Stimulated activated CD4-positive, alpha-beta T cell treated with anti-CD3 and anti-CD28 coated beads, Interleukin-15, amount 100 ng/mL, for 48 hours (primary cell): ENCODE measurements at regions not wholly inside any gene's neighbourhood (a gene's known extent, or its start where the extent isn't known, plus 50 kb on each side); places are given as distances from the start of the nearest gene placed in this dataset.
"Not testable (repeated sequence)": the region's sequence is repeated elsewhere in the genome, so short reads cannot be mapped to it uniquely, and the experiment has no call there.

Experiments used
- DNase-seq, 2 donors: peaks; one replicate each; pipeline ENCODE4 v3.0.0-alpha.2; 2020; ENCODE audit warnings: low read depth in 2 of 2

- DNase-seq: no peak
Measured at GRCh38 chr18:55737781-55738468, 149.9 kb upstream of the TCF4 start.

- no peak for DNase-seq
Measured at GRCh38 chr18:55737266-55737665, 149.3 kb upstream of the TCF4 start.

GRCh38 chr18:55735969-55736368, 148.0 kb upstream of the TCF4 start:
- no peak for DNase-seq

- DNase-seq: no peak
Measured at GRCh38 chr18:55735199-55735855, 147.3 kb upstream of the TCF4 start.

- DNase-seq: no peak
Measured at GRCh38 chr18:55732227-55733106, 144.5 kb upstream of the TCF4 start.

GRCh38 chr18:55731594-55732042, 143.6 kb upstream of the TCF4 start:
- no peak for DNase-seq

GRCh38 chr18:55721006-55721405, 133.0 kb upstream of the TCF4 start:
- not testable (repeated sequence) for DNase-seq

- no peak for DNase-seq
Measured at GRCh38 chr18:55713707-55714106, 125.7 kb upstream of the TCF4 start.

- DNase-seq: no peak
Measured at GRCh38 chr18:55706898-55707297, 118.9 kb upstream of the TCF4 start.

- no peak for DNase-seq
Measured at GRCh38 chr18:55699233-55699765, 111.3 kb upstream of the TCF4 start.

- no peak for DNase-seq
Measured at GRCh38 chr18:55696811-55697210, 108.8 kb upstream of the TCF4 start.

- DNase-seq: no peak
Measured at GRCh38 chr18:55695091-55695490, 107.1 kb upstream of the TCF4 start.

GRCh38 chr18:55694291-55694690, 106.3 kb upstream of the TCF4 start:
- no peak for DNase-seq

GRCh38 chr18:55688030-55688429, 100.0 kb upstream of the TCF4 start:
- no peak for DNase-seq

- DNase-seq: no peak
Measured at GRCh38 chr18:55687106-55687505, 99.1 kb upstream of the TCF4 start.

GRCh38 chr18:55685638-55686037, 97.6 kb upstream of the TCF4 start:
- DNase-seq: no peak

- no peak for DNase-seq
Measured at GRCh38 chr18:55672574-55673361, 84.8 kb upstream of the TCF4 start.

GRCh38 chr18:55665506-55665905, 77.5 kb upstream of the TCF4 start:
- DNase-seq: no peak

GRCh38 chr18:55664758-55665400, 76.9 kb upstream of the TCF4 start:
- DNase-seq: not testable (repeated sequence)

GRCh38 chr18:55663891-55664290, 75.9 kb upstream of the TCF4 start:
- DNase-seq: no peak

- DNase-seq: no peak
Measured at GRCh38 chr18:55658598-55658997, 70.6 kb upstream of the TCF4 start.
